GM21786 (cell line): ENCODE measurements at regions not wholly inside any gene's neighbourhood (a gene's known extent, or its start where the extent isn't known, plus 50 kb on each side); places are given as distances from the start of the nearest gene placed in this dataset.

ENCODE experiments used
- ATAC-seq: cut with Tn5 transposase; IDR thresholded peaks from one replicate; pipeline ENCODE4 v1.9.1; 2021; ENCODE audit not compliant: unreplicated experiment

GRCh38 chr11:128330203-128330602 lies 257.2 kb downstream of the ETS1 start:
- no peak for ATAC-seq

- no peak for ATAC-seq
Measured at GRCh38 chr11:128328955-128329551, 258.3 kb downstream of the ETS1 start.

DNA sequence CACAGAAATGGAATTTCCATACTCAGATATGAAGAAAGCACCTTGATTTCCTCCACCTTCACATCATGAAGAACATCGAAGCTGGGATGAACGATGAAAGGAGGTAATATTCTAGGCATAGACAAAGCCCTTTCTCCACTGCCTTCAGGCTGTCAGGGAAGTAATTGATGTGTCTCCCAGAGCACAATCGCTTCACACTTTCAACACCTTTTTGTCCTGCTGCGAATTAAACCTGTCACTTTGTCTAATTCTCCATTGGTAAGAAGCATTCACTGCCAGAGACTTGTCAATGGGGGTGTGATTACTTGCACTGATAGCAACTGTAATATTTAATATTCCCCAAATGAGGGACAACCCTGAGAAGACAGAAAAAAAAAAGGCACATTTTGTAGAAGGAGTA lies 260.1 kb downstream of the ETS1 start:
- ATAC-seq: no peak

GRCh38 chr11:128326791-128327190 lies 260.6 kb downstream of the ETS1 start:
- no peak for ATAC-seq

DNA sequence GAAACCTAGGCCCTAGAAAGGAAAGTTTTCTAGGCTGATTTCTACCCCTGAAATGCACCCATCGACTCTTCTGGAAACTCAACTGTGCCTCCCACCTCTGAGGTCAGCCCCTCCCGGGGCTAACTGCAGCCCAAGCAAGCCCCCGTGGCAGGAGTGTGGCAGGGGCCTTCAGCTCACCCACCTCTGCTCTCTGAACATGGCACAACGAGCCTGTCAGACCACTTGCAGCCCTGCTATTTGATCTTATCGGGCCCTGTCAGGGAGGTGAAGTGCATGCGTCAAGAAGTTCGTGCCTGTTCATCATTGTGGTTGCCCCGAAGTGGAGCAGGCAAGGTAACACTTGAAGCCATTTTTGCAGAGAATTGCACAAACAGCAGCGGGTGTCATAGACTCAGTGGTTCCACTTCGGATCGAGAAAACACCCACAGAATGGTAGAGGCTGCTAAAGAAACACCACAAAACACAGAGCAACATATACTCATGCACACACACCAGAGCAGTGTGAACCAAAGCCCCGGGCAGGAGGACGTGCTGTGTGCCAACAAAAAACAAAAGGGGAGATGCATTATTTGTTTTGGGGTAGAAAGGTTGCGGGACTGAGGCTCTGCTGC lies 262.7 kb downstream of the ETS1 start:
- ATAC-seq: no peak

DNA sequence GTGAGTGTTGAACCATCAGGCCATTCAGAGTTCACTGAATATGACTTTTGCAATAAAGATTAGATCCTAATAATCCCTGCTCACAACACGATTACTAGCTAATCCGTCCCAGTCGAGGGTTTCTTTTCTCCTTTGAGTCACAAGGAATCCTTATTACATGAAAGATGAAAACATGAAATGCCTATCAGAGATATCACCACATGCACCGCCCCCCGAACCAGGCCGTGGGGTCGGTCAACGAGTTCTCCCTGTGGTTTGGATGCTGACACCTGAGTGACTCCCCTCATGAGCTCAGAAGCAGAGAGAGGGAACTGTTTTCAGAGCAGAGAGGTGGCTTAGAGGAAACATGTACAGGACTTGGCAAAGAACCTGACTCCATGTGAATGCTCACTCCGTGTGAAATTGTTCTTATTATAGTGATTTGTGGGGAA lies 263.3 kb downstream of the ETS1 start:
- ATAC-seq: no peak

DNA sequence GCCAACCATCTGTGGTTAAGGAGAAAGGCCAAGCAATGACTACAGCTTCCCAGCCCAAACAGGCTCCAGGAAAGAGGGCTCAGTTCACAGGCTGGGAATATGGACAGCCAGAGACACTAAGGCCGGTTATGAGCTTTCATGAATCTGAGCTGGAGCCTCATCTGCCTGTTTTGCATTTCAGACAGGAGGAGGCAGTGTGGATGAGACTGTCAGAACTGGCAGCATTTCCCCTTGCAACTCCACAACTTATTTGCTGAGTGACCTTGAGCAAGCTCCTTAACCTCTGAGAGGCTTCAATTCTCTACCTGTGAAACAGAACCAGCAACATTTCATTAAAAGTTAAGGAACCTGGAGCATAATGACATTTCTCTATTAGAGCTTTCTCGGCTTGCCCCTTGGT lies 264.0 kb downstream of the ETS1 start:
- peak; percentile 32 for ATAC-seq

GRCh38 chr11:128318856-128319474 lies 268.4 kb downstream of the ETS1 start:
- peak; percentile 92 for ATAC-seq

DNA sequence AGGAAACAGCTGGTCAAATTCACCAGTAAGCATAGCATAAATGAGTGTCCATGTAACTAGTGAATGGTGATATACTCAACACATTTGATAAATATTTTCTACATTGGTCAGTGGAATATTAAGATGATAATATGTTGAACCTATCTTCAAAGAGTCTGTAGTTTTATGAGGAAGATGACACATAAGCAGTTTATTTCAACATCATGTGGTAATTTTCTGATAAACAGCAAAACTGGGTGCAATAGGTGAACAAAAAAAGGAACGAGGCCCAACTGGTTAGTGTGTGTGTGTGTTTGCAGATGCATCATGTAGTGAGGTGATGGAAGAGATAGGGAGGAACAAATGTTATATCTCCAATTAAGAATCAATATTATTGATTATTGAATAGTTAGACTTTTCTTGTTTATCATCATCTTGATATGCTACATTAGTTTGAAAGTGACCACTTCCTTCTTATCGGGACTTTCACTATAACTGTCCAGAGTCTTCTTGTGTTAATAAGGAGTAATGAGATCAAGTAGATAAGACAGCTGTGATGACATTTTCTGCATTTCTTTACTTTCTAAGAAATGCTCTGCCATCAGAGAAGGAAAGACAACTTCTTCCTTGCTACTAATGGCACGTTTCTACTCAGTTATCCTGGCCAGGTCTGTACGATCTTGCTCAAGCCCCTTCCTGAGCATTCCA lies 270.7 kb downstream of the ETS1 start:
- no peak for ATAC-seq

DNA sequence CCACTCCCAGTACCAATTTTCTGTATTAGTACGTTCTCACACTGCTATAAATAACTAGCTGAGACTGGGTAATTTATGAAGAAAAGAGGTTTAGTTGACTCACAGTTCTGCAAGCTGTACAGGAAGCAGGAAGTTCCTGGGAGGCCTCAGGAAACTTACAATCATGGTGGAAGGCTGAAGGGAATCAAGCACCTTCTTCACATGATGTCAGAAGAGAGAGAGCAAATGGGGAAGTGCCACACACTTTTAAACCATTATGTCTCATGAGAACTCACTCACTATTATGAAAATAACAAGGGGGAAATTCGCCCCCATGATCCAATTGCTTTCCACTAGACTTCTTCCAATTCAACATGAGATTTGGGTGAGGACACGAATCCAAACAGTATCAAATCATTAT lies 271.4 kb downstream of the ETS1 start:
- ATAC-seq: no peak

DNA sequence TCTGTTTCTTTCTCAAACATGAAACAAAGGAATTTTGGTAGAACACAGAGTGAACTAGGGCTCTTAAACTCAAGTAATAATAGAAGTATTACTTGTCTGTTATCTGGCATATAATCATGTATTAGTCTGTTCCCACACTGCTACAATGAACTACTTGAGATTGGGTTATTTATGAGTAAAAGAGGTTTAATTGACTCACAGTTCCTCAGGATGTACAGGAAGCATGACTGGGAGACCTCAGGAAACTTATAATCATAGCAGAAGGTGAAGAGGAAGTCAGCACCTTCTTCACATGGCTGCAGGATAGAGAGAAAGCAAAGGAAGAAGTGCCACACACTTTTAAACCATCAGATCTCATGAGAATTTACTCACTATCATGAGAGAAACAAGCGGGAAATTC lies 273.4 kb downstream of the ETS1 start:
- no peak for ATAC-seq

GRCh38 chr11:128311742-128312719 lies 275.3 kb downstream of the ETS1 start:
- ATAC-seq: peak; percentile 81

GRCh38 chr11:128310676-128311445 lies 276.5 kb downstream of the ETS1 start:
- no peak for ATAC-seq

DNA sequence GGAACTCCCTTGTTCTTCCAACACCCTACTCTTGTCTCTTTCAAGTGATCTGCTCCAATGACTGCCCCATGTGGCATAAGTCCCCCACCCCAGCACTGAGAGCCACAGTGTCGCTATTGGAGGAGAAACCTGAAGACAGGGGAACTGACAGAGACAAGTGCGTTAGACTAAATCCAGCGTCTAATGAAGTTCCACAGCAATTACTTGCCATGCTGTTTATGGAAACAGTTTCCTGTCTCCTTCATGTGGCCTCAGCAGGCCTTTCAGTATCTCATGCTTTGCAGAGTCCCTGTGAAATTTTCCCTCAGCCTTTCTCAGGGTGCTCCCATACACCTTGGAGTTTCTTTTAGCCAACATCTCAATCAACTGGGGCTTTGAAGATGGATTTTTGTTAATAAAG lies 277.4 kb downstream of the ETS1 start:
- ATAC-seq: no peak

GRCh38 chr11:128308794-128309193 lies 278.6 kb downstream of the ETS1 start:
- ATAC-seq: no peak

- ATAC-seq: no peak
Measured at GRCh38 chr11:128305588-128305987, 281.8 kb downstream of the ETS1 start.

- no peak for ATAC-seq
Measured at GRCh38 chr11:128304666-128305485, 282.5 kb downstream of the ETS1 start.

DNA sequence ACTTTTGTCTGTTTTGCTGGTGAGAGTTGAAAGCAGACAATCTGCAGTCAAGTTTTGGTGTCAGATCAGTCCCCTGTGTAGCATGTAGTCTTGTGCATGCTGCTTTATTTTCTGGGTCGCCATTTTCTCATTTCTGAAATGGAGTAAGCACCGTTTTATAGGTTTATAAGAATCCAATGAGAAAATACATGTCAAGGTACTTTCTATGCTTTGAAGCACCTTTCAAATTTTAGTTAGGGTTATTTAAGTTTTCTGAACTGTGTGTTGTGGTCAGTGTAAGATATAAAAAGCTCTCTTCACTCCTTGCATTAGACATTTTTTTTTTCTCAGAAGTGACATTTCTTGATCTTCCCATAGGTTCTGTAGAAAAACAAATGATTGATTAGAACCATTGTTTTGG lies 283.2 kb downstream of the ETS1 start:
- ATAC-seq: no peak

DNA sequence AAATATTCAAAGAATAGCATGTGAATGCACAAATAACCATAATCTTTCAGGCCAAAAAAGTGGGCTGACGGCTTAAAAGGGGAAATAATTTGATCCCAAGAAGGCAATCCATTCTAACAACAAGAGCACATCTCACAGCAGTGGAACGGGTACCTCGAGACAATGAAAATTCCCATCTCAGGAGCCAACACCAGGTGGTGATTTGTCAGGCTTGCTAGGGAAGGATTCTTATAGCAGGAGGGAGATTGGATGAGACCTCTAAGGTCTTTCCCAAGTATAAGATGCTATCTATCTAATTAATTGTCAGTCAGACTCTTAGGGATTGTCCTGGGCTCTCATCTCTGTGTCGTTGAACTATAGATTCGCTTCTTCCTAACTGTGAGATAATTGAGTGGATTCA lies 284.0 kb downstream of the ETS1 start:
- no peak for ATAC-seq
